Mesenchymal stem cell (in vitro differentiated cells and primary cell): ENCODE measurements at regions not wholly inside any gene's neighbourhood (a gene's known extent, or its start where the extent isn't known, plus 50 kb on each side); places are given as distances from the start of the nearest gene placed in this dataset.
"Not testable (repeated sequence)": the region's sequence is repeated elsewhere in the genome, so short reads cannot be mapped to it uniquely, and the experiment has no call there.

Experiments
- DNase-seq: peaks from one replicate; pipeline ENCODE4 v3.0.0-alpha.2; 2013
- H2AFZ ChIP-seq: one replicate; pipeline ENCODE4 v1.6.1; 2013; ENCODE audit warnings: low read depth, mild to moderate bottlenecking, control low read depth, inconsistent platforms, low read length, moderate library complexity
- H2AK5ac ChIP-seq: 2 replicates; pipeline ENCODE4 v1.6.1; 2013; ENCODE audit warnings: low read length, moderate library complexity, mild to moderate bottlenecking, inconsistent platforms; ENCODE audit not compliant: severe bottlenecking
- H2BK120ac ChIP-seq: one replicate; pipeline ENCODE4 v1.6.1; 2013; ENCODE audit warnings: low read depth, mild to moderate bottlenecking, inconsistent platforms, low read length, moderate library complexity
- H2BK12ac ChIP-seq, 2 experiments: one replicate each; pipeline ENCODE4 v1.6.1; 2013; ENCODE audit warnings: inconsistent platforms in 2 of 2, low read length in 2 of 2, mild to moderate bottlenecking in 2 of 2, moderate library complexity in 2 of 2, control low read depth in 1 of 2
- H2BK15ac ChIP-seq: one replicate; pipeline ENCODE4 v1.6.1; 2013; ENCODE audit warnings: mild to moderate bottlenecking, low read depth, inconsistent platforms; ENCODE audit not compliant: poor library complexity, severe bottlenecking
- H2BK5ac ChIP-seq: 2 replicates; pipeline ENCODE4 v1.6.1; 2013; ENCODE audit warnings: low read depth, mild to moderate bottlenecking, low read length, control low read depth, inconsistent platforms; ENCODE audit not compliant: poor library complexity, severe bottlenecking
- H3K14ac ChIP-seq, 2 experiments: one replicate each; pipeline ENCODE4 v1.6.1; 2013; ENCODE audit warnings: inconsistent platforms in 2 of 2, low read length in 2 of 2, control low read depth in 1 of 2, mild to moderate bottlenecking in 1 of 2, moderate library complexity in 1 of 2
- H3K18ac ChIP-seq, 2 experiments: one replicate each; pipeline ENCODE4 v1.6.1; 2013; ENCODE audit warnings: inconsistent platforms in 2 of 2, low read length in 2 of 2, control low read depth in 1 of 2, low read depth in 1 of 2, mild to moderate bottlenecking in 1 of 2
- H3K23ac ChIP-seq, 2 experiments: one replicate each; pipeline ENCODE4 v1.6.1; 2013; ENCODE audit warnings: inconsistent platforms in 2 of 2, low read length in 2 of 2, mild to moderate bottlenecking in 2 of 2, moderate library complexity in 2 of 2, control low read depth in 1 of 2
- H3K27ac ChIP-seq: 2 replicates; pipeline ENCODE4 v1.5.1; 2013; ENCODE audit warnings: mild to moderate bottlenecking, moderate library complexity, low read length, control low read depth, inconsistent platforms; ENCODE audit not compliant: poor library complexity, severe bottlenecking
- H3K27me3 ChIP-seq, 2 experiments: 2 replicates each; pipeline versions ENCODE4 v1.6.1 to v1.7.0; 2013; ENCODE audit warnings: low read length in 2 of 2, mild to moderate bottlenecking in 2 of 2, moderate library complexity in 2 of 2, control low read depth in 1 of 2, inconsistent platforms in 1 of 2; ENCODE audit not compliant: control insufficient read depth in 1 of 2, insufficient read depth in 1 of 2
- H3K36me3 ChIP-seq, 2 experiments: 2 replicates each; pipeline versions ENCODE4 v1.6.1 to v1.7.0; 2013; ENCODE audit warnings: low read length in 2 of 2, control low read depth in 1 of 2, inconsistent platforms in 1 of 2, low read depth in 1 of 2, mild to moderate bottlenecking in 1 of 2; ENCODE audit not compliant: insufficient read depth in 2 of 2, control insufficient read depth in 1 of 2
- H3K4ac ChIP-seq, 2 experiments: one replicate each; pipeline ENCODE4 v1.6.1; 2013; ENCODE audit warnings: inconsistent platforms in 2 of 2, low read length in 2 of 2, mild to moderate bottlenecking in 2 of 2, moderate library complexity in 2 of 2, control low read depth in 1 of 2, low read depth in 1 of 2
- H3K4me1 ChIP-seq: 2 replicates; pipeline ENCODE4 v1.6.1; 2013; ENCODE audit warnings: low read depth, low read length, control low read depth; ENCODE audit not compliant: control insufficient read depth, insufficient read depth
- H3K4me2 ChIP-seq: 2 replicates; pipeline ENCODE4 v1.6.1; 2013; ENCODE audit warnings: low read length, mild to moderate bottlenecking, inconsistent platforms; ENCODE audit not compliant: poor library complexity, severe bottlenecking
- H3K4me3 ChIP-seq, 2 experiments: 2 replicates each; pipeline versions ENCODE4 v1.5.1 to v1.7.0; 2013; ENCODE audit warnings: low read length in 2 of 2, mild to moderate bottlenecking in 2 of 2, control low read depth in 1 of 2, low read depth in 1 of 2; ENCODE audit not compliant: insufficient read depth in 1 of 2
- H3K79me1 ChIP-seq: replicated peaks from 2 replicates; pipeline ENCODE4 v1.6.1; 2013; ENCODE audit warnings: mild to moderate bottlenecking, control low read depth, low read length, inconsistent platforms; ENCODE audit not compliant: poor library complexity, severe bottlenecking
- H3K9ac ChIP-seq: 2 replicates; pipeline ENCODE4 v1.7.0; 2013; ENCODE audit warnings: mild to moderate bottlenecking, low read length, moderate library complexity
- H3K9me3 ChIP-seq: 2 replicates; pipeline ENCODE4 v1.7.0; 2013; ENCODE audit warnings: mild to moderate bottlenecking, low read length; ENCODE audit not compliant: control insufficient read depth
- H4K8ac ChIP-seq: one replicate; pipeline ENCODE4 v1.6.1; 2013; ENCODE audit warnings: inconsistent platforms, mild to moderate bottlenecking, low read length, moderate library complexity
- H4K91ac ChIP-seq: one replicate; pipeline ENCODE4 v1.6.1; 2013; ENCODE audit warnings: mild to moderate bottlenecking, low read length, inconsistent platforms
- WGBS: methylation state at CpG from one replicate; pipeline ENCODE4 v1.1.7; 2013; ENCODE audit warnings: mixed read lengths; 5-methylcytosine and 5-hydroxymethylcytosine counted together

DNA sequence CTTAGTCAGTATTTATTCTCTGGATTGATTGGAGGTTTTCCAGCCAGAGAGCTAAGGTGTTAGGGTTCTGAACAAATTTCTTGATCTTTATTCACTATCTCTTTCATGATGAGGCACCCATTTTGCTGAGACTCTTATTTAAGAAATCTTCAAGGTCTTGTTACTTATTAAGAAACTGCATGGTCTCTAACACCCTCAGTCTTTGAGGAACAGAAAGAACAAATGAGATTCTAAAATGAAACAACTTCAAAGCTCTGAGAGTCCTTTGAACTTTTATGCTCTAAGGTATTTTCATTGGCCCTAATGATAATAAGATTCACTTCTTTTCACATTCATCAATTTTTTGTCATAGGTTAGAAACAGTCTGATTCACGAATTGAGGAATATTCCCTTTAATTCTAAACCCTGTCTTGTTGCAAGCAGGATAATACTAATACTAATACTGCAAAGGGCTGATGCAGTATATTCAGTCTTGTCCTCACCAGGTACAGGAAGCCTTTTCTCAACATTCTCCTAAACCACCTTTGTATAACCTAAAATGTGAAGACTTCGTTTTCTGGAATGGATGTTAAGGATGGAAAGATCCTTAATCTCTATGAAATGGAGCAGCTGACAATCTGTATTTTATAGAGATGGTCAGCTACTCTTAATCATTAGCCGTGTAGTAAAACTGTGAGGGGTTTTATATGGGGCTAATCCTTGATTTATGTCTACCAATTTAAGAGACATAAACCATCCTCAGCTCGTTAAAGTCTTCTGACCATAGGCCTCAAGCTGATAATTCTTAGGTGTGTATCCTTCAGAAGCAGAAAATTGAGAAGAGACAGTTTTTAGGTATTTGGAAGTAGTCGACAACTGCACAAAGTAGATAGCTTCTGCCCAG, 198.3 kb downstream of the OTOL1 start:
- Histone ChIP-seq H3K18ac (no peak overlapping the region), H4K91ac (no peak overlapping the region)
- whole genome bisulfite sequencing = 100% methylated on average over 2 of the region's 5 CpGs

DNA sequence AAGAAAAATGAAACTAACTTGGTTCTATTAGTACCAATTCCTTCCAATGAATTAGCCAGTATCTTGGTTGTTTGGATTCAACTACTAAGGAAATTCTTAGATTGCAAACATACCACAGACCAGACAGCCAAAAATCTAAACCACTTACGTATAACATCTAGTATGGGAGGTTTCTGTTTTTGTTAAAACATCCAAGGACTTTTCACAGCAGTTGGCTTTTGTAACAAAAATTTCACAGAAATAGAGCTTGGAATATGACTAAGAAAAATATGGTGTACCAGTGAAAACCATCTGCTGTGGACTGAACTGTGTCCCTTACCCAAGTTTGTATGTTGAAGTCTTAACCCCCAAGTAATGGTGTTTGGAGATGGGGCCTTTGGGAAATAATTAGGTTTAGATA, 199.2 kb downstream of the OTOL1 start:
- Histone ChIP-seq H2BK12ac (no peak overlapping the region), H3K14ac (no peak overlapping the region), H2BK120ac (no peak overlapping the region), H3K27me3 (no peaks in the 10 kb centered on the region), H3K4me1 (no peaks in the 10 kb centered on the region), H3K9ac (no peak overlapping the region), H3K18ac (no peak overlapping the region), H3K4me3 (no peak overlapping the region), H4K91ac (no peak overlapping the region), H3K23ac (no peak overlapping the region), H3K27ac (no peak overlapping the region), H3K36me3 (no peaks in the 10 kb centered on the region), H3K79me1 (no peaks in the 10 kb centered on the region), H2AK5ac (no peak overlapping the region), H4K8ac (no peak overlapping the region), H3K4me2 (no peak overlapping the region), H2AFZ (no peak overlapping the region), H2BK15ac (no peak overlapping the region), H2BK5ac (no peak overlapping the region), H3K9me3 (no peaks in the 10 kb centered on the region), H3K4ac (no peak overlapping the region)
- DNase-seq = no peak
- no CpG with 5 or more reads among the region's 1 CpG for WGBS

More for the DNA sequence above, 198.3 kb downstream of the OTOL1 start:
- DNase-seq = no peak
- no peak overlapping the region for H3K4ac ChIP-seq
- H3K9ac ChIP-seq = no peak overlapping the region
- H3K4me1 ChIP-seq = no peaks in the 10 kb centered on the region
- no peak overlapping the region for H3K4me3 ChIP-seq
- no peaks in the 10 kb centered on the region for H3K27me3 ChIP-seq
- H3K36me3 ChIP-seq = no peaks in the 10 kb centered on the region
- H3K14ac ChIP-seq = no peak overlapping the region
- no peaks in the 10 kb centered on the region for H3K79me1 ChIP-seq
- H3K4me2 ChIP-seq = no peak overlapping the region
- H2BK120ac ChIP-seq = no peak overlapping the region
- H3K9me3 ChIP-seq = no peaks in the 10 kb centered on the region
- no peak overlapping the region for H4K8ac ChIP-seq
- H3K23ac ChIP-seq = no peak overlapping the region
- no peak overlapping the region for H2BK5ac ChIP-seq
- no peak overlapping the region for H2AK5ac ChIP-seq
- no peak overlapping the region for H2AFZ ChIP-seq
- no peak overlapping the region for H2BK15ac ChIP-seq
- H2BK12ac ChIP-seq = no peak overlapping the region
- no peak overlapping the region for H3K27ac ChIP-seq

DNA sequence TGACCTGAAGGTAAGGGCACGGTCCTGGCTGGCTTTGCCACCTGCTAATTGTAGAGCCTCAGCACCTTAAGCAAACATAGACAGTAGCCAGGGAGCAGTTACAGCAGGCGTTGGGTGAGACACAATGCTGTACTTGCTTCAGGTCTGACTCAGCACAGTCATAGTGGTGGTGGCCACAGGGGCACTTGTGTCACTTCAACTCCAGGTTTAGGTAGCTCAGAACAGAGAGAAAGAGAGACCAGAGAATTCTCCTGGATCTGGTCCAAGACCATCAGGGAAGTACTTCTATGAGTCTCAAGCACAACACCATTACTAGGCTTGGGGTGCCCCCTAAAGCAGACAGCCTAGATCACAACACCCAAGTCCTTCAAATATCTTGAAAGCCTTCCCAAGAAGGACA, 204.4 kb downstream of the OTOL1 start:
- no peak overlapping the region for H4K8ac ChIP-seq
- no peak overlapping the region for H2BK120ac ChIP-seq
- H3K27ac ChIP-seq = no peak overlapping the region
- no peaks in the 10 kb centered on the region for H3K27me3 ChIP-seq
- no peak overlapping the region for H2AFZ ChIP-seq
- H3K79me1 ChIP-seq = no peaks in the 10 kb centered on the region
- no peak overlapping the region for H3K23ac ChIP-seq
- H2BK15ac ChIP-seq = no peak overlapping the region
- H3K36me3 ChIP-seq = no peaks in the 10 kb centered on the region
- no peak overlapping the region for H2BK5ac ChIP-seq
- no peak overlapping the region for H3K4ac ChIP-seq
- H2AK5ac ChIP-seq = no peak overlapping the region
- DNase-seq = peak; percentile 3
- 83% methylated on average over 2 of the region's 2 CpGs for WGBS
- no peaks in the 10 kb centered on the region for H3K9me3 ChIP-seq
- no peak overlapping the region for H3K4me2 ChIP-seq
- H3K9ac ChIP-seq = no peak overlapping the region
- no peak overlapping the region for H3K14ac ChIP-seq
- no peak overlapping the region for H4K91ac ChIP-seq
- no peaks in the 10 kb centered on the region for H3K4me1 ChIP-seq
- no peak overlapping the region for H3K18ac ChIP-seq
- no peak overlapping the region for H3K4me3 ChIP-seq
- H2BK12ac ChIP-seq = no peak overlapping the region

DNA sequence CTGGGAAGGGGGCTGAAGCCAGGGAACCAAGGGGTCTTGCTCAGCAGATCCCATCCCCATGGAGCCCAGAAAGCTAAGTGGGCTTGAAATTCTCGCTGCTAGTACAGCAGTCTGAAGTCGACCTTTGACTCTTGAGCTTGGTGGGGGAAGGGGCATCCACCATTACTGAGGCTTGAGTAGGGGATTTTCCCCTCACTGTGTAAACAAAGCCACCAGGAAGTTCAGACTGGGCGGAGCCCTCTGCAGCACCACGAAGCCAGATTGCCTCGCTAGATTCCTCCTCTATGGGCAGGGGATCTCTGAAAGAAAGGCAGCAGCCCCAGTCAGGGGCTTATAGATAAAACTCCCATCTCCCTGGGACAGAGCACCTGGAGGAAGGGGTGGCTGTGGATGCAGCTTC, 210.6 kb downstream of the OTOL1 start:
- not testable (repeated sequence) for H2BK12ac ChIP-seq, H4K8ac ChIP-seq, H3K9me3 ChIP-seq, DNase-seq, H3K9ac ChIP-seq, H2AFZ ChIP-seq, H3K4me2 ChIP-seq, H3K27me3 ChIP-seq, H2AK5ac ChIP-seq, H3K18ac ChIP-seq, H3K4ac ChIP-seq, H3K79me1 ChIP-seq, H3K27ac ChIP-seq, H3K14ac ChIP-seq, H2BK15ac ChIP-seq, H3K36me3 ChIP-seq, H4K91ac ChIP-seq, H3K4me1 ChIP-seq, H2BK120ac ChIP-seq, H3K4me3 ChIP-seq, H3K23ac ChIP-seq, H2BK5ac ChIP-seq
- WGBS = 70% methylated on average over 5 of the region's 5 CpGs
